GM19035 (cell line): ENCODE measurements at regions not wholly inside any gene's neighbourhood (a gene's known extent, or its start where the extent isn't known, plus 50 kb on each side); places are given as distances from the start of the nearest gene placed in this dataset.

ENCODE experiments used
- ATAC-seq: cut with Tn5 transposase; IDR thresholded peaks from one replicate; pipeline ENCODE4 v1.9.1; 2021; ENCODE audit not compliant: unreplicated experiment

GRCh38 chr19:29420482-29421195, 105.2 kb upstream of the VSTM2B start:
- no peak for ATAC-seq

DNA sequence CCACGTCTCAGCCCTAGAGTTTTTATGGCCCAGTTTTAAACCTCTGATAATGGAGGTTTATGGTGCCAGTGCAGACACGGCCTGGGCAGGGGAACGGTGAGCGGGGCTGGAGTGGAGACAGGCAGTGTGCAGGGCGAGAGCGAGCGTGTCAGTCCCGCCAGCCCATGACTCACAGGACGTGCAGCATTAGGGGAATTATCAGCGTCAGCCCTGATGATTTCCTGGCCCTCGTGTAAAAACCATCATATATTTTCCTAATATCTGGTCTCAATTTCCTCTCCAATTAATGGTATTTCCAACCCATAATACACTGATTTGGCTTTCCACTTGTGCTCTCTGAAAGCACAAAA, 104.6 kb upstream of the VSTM2B start:
- ATAC-seq, result no peak

DNA sequence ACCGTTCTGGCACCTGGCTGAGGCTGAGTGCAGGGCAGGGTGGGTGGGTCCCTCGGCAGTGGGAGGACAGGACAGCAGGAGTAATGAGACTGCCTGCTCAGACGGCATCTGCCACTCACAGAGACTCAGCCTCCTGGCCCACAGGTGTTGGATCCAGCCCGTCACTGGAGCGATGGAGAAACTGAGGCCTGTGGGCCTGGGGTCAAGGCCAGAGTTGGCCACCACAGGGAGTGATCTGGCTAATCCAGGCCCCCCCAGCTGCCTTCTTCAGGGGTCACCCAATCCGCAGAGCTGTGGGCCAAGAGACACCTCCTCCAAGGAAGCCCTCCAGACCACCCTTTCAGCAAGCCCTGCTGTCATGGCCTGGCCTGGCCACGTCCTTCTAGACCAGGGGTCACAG, 103.7 kb upstream of the VSTM2B start:
- ATAC-seq, result no peak

DNA sequence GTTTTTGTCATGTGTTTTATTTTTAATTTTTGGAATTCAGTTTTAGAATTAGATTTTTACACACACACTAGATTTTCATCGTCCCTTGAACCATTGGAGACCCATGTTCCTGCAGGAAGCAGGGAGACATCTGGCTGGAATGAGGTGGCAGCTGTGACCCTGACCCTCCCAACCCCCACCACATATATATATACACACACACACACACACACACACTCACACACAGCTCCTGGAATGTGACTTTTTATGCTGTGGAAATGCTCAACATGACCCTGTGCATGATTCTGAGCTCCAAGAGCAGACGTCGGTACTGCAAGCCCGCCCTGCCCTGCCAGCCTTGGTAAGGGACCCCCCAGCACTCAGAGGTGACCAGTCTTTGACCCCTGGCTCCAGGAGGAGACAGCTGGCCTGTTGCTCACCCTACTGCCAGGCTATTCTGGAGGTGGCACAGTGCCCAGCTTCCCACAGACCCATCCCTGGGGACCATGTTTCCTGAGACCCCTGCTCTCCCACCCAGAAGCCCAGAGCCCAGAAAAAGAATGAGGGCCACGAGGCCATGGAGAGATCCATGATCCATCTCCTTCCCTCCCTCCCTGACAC, 103.2 kb upstream of the VSTM2B start:
- ATAC-seq, result no peak

DNA sequence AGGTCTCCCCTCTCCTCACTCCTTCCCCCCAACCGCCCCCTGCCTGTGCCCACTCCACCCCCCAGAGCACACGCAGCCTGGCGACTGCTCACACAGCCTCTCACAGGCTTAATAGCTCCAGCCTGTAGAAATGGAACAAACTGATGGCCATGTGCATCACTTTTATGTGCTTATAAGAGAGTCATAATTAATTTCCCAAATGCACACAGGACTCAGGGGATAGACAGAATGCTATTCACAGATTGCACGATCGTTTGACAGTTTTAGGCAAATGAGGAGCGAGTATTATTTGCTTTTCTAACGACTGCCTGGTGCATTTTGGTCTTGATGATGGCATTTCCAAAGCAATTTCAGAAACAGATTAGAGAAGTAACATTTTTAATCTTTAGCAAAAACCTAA, 97.7 kb upstream of the VSTM2B start:
- no peak for ATAC-seq

- no peak for ATAC-seq
Measured at GRCh38 chr19:29429021-29429420, 96.8 kb upstream of the VSTM2B start.

- ATAC-seq, result no peak
Measured at GRCh38 chr19:29429581-29429980, 96.2 kb upstream of the VSTM2B start.

GRCh38 chr19:29431332-29431731, 94.5 kb upstream of the VSTM2B start:
- ATAC-seq, result no peak

- ATAC-seq, result no peak
Measured at GRCh38 chr19:29432677-29433076, 93.1 kb upstream of the VSTM2B start.

DNA sequence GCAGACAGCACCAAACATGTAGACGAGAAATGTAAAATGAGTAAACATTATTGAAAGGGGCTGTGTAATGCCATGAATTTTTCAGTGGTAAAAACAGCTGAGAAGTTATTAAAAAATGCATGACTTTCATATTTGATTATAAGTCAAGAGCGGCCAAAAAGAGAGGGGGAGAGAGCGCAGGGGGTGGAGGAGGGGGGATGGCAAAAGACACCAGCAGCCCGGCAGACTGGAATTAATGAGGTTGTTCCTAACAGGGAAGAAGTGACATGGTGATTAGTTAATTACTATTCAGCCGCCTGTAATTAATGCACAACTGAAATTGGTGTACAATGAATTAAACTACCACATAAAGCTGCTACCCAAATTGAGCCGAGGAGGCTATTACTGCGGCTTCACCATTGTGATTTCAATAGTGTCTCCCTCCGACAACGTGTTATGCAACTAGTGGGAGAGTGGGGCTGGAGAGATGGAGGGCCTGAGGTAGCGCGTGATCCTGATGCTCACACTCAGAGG, 89.1 kb upstream of the VSTM2B start:
- no peak for ATAC-seq

- no peak for ATAC-seq
Measured at GRCh38 chr19:29439021-29439420, 86.8 kb upstream of the VSTM2B start.

DNA sequence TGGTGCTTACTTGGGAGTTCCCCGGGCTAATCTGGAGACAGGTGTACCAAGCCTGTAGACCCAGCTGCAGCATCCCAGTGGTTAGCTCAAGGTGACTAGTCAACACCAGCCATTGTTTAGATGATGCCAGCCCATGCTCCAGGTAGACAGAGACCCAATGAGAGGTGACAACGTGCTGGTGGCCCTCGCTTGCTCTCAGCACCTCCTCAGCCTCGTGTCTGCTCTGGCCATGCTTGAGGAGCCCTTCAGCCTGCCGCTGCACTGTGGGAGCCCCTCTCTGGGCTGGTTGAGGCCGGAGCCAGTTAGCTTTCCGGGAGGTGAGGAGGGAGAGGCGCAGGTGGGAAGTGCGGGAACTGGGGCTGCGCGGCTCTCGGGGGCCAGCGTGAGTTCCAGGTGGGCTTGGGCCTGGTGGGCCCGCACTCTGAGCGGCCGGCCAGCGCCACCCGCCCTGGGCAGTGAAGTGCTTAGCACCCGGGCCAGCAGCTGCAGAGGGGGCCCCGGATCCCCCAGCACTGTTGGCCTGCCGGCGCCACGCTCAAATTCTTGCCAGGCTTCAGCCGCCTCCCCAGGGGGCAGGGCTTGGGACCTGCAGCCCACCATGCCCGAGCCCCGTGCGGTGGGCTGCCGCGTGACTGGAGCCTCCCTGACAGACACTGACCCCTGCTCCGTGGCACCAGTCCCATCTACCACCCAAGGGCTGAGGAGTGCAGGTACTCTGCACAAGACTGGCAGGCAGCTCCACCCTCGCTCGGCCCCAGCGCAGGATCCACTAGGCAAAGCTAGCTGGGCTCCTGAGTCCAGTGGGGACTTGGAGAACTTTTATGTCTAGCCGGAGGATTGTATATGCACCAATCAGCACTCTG, 85.9 kb upstream of the VSTM2B start:
- no peak for ATAC-seq

DNA sequence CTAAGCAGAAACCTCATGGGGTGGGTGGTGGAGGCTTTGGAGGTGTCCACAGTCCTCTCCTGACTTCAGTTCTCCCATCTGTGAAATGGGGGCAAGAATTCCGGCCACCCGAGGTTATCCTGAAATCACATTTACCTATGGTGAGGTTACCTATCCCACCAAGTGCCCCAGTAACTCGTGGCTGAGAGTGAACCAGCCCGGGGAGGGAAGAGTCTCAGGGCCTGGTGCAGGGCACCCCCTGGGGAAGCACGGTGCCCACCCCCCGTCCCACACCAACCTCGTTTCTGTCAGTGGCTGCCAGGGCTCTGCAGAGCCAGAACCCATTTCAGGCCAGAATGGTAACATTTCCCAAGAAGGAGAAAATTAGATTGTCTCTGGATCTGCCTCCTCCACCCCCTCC, 83.7 kb upstream of the VSTM2B start:
- no peak for ATAC-seq

- no peak for ATAC-seq
Measured at GRCh38 chr19:29442910-29443309, 82.9 kb upstream of the VSTM2B start.

DNA sequence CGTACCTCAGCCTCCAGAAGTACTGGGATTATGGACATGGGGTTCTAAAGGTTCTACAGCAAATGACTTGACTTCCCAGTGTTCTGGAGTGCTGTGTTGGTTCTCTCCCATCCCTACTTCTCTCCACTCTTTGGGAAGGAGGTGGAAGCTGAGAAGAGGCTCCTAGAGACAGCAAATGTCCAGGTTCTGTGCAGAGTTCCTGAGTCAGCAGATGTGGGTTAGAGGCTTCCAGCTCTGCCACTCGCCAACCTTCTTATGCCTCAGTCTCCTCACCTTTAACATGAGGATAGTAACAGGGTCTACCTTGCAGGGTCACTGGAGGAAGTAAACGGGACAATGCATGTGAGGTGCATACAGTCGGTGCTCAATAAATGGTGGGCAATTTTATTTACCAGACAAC, 80.5 kb upstream of the VSTM2B start:
- no peak for ATAC-seq

GRCh38 chr19:29446361-29446760, 79.4 kb upstream of the VSTM2B start:
- ATAC-seq, result no peak

DNA sequence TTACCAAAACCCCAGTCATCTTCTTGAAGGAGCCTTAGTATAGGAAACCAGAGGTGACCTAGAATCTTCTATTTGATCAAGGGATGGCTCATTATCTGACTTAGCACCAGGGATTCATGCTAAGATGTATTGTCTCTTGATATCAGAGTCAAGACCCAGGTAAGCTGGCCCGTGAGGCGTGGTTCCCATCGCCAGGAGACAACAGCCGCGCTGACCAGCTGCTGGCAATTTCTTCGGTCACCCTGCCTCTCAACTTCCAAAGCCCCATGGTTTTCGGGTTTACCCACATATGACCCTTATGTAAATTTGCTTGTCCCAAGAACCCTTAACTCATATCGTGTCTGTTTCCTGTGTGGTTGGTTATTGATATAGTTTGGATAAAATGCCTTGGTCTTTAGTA, 77.7 kb upstream of the VSTM2B start:
- no peak for ATAC-seq

- no peak for ATAC-seq
Measured at GRCh38 chr19:29449371-29449770, 76.4 kb upstream of the VSTM2B start.

DNA sequence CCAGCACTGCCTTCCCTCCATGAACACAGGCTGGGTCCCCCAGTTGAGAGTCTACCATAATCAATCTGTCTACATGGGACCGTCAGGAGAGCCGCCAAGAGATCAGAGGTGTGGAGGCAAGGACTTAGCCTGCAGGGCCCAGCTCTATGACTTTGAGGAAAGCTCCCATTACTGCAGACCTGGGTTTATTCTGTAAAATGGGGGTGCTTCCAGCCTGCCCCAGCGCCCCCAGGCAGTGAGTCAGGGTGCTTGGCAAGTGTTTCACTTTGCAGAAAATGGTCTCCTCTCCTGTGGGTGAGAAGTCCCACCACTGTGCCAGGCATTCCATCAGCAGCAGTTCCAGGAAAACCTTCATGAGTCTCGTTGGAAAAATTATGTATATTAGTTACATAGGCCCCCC, 75.5 kb upstream of the VSTM2B start:
- no peak for ATAC-seq

DNA sequence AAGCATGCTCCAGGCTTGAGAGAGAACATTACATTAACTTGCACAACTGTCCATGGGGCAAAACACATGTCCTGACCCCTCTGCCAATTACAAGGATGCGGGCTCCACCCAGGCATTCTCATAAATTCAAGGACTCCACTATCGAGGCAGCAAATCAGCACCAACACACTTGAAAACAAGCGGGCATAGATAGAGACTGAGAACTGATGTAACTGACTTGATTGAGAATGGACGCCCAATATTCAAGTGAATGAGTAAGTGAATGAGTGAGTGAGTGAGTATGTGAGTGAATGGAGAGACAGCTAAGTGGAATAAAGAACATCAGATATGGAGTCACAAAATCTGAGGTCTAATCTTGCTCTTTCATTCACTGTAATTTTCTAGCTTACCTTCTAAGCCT, 75.0 kb upstream of the VSTM2B start:
- ATAC-seq, result no peak

DNA sequence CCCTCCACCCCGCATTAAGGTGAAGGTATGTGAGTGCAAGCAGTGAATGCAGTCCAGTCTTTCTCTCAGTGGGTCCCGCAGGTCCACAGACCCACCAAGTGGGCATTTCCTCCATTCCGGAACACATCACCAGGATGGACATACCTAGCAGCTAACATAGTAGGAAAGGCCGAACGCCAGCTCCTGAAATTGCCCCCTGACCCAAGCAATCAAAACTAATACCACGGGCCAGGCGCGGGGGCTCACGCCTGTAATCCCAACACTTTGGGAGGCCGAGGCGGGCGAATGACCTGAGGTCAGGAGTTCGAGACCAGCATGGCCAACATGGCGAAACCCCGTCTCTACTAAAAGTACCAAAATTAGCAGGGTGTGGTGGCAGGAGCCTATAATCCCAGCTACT, 71.7 kb upstream of the VSTM2B start:
- ATAC-seq, result no peak

DNA sequence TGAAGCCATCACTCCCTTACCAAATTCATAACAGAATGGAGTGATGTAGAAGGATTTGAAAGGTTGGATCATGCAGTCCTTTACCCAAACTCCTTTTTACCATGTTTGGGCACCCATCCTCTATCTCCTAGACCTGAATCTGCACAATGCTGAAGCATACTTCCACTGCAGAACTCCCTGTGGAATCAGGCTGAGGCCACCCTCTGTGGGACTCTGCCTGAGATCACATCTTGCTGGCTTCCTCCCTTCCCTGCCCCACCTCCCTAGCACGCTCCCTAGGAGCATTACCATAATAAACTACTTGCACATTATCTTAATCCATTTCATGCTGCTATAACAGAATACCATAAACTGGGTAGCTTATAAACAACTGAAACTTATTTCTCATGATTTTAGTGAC, 68.4 kb upstream of the VSTM2B start:
- ATAC-seq, result no peak
